ENCODE measurements at regions not wholly inside any gene's neighbourhood (a gene's known extent, or its start where the extent isn't known, plus 50 kb on each side); places are given as distances from the start of the nearest gene placed in this dataset.
"Not testable (repeated sequence)": the region's sequence is repeated elsewhere in the genome, so short reads cannot be mapped to it uniquely, and the experiment has no call there.

DNA sequence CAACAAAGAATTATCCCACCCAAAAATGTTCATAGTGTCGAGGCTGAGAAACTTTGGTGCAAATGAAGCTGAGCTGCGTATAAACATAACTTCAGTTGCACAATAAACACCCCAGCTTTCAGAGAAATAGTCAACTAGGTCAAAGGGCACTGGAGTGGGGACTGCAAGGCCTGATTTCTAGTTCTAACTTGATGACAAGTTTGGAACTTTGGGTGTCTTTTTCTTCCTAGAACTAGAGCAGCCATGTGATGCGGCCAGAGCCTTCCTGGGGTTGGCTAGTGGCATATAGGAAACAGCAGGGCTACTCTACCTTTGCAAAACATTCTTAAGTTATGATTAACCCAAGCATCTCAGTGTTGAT, 298.4 kb upstream of the AMIGO2 start:
- DNase-seq (ENCODE audit: low read depth in 3 of 3, low spot score in 2 of 3): no peak

DNA sequence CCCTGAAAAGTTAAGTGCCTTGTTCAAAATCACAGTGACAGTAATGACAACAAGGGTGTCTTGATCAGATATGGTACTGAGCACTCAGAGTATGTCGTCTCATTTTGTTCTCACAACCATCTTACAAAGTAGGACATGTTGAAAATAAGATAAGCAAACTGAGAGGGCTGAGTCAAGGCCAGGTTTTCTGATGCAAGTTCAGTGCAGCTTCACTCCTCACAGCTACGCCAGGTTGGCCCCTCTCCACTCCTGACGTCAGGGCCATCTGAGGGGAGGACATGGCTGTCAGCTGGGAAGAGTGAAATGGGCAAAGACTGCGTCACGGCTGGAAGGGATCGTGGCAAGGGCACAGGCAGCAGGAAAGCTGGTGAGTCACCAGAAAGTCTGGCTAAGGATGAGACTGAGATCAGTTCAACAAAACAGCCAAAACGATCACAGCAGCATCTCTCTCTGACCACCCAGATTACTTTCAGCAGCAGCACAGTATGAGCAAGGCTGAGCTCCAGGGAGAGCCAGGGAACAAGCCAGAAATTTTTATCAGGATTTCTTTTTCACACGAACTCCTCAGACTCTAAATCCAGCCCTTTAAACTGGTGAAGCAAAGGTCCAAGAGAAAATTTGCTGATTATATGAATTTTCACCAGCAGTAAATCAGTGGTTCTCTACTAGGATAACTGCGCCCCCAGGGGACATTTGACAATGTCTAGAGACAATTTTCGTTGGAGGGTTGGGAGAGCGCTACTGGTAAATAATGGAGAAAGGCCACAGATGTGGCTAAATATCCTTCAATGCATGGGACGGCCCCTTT, 297.9 kb upstream of the AMIGO2 start:
- DNase-seq (ENCODE audit: low read depth in 3 of 3, low spot score in 2 of 3): no peak

DNA sequence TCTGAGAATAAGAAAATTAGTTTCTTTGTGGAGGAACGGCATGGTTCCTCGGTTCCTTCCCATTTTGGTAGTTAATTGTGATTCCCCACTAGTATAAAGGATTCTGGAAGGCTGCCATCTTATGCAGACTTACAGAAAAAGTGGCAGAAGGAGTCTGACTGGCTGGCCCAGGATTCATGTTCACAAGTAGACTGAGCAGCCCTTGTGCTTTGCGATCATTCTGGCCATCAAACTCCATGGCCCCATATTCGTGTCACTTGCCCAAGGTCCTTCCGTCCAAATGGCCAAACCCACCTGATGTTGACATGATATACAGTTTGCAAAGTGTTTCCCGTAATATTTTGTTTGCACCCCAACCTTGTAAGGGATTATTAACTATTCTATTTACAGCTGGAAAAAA, 297.2 kb upstream of the AMIGO2 start:
- DNase-seq (ENCODE audit: low read depth in 3 of 3, low spot score in 2 of 3): no peak

DNA sequence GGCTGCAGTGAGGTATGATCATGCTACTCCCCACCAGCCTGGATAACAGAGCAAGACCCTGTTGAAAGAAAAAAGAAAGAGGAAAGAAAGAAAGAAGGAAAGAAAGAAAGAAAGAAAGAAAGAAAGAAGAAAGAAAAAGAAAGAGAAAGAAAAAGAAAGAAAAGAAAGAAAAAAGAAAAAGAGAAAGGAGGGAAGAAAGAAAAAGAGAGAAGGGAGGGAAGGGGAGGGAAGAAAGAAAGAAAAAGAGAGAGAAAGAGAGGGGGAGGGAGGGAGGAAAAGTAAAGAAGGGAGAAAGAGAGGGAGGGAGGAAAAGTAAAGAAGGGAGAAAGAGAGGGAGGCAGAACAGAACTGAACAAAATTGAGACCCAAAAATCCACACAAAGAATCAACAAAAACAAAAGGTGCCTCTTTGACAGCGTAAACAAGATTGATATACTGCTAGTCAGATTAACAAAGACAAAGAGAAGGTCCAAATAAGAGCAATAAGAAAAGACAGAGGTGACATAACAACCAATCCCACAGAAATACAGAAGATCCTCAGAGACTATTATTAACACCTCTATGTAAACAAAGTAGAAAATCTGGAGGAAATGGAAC, 293.9 kb upstream of the AMIGO2 start:
- no peak for DNase-seq (ENCODE audit: low read depth in 3 of 3, low spot score in 2 of 3)

DNA sequence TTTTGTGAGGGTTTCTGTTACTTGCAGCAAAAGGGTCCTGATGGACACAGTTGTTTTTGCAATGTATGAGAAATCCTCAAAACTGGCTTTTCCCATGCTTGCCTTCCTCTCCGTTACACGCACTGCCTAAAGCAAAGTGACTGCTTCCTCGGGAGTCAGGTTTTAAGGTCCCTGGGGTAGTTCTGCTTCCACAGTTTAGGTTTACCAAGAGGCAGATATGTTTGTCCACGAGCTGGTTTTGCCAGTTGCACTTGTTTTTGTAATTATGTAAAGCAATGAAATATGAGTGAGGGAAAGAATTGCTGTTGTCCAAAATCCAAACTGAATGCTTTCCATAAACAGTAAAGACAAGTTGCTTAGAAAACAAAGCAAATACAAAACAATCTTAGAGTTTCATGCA, 290.7 kb upstream of the AMIGO2 start:
- no peak for DNase-seq (ENCODE audit: low read depth in 3 of 3, low spot score in 2 of 3)

DNA sequence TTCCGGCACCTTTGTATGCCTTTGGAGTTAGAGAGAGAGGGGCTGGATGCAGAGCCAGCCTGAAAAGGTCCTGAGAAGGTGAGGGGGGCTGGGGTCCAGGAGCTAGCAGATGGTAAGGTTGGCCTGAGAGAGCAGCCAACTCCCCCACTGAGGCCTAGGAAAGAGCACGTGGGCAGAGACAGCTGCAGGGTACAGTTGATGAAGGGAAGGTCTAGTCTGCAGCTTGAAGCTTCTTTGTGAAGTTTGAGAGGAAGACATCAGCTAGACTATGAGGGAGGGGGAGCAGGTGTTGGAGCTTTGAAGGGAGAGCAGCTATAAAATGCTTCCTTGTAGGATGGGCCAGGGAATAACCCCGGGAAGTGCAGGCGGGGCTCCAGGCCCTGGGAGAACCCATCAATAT, 289.3 kb upstream of the AMIGO2 start:
- no peak for DNase-seq (ENCODE audit: low read depth in 3 of 3, low spot score in 2 of 3)

DNA sequence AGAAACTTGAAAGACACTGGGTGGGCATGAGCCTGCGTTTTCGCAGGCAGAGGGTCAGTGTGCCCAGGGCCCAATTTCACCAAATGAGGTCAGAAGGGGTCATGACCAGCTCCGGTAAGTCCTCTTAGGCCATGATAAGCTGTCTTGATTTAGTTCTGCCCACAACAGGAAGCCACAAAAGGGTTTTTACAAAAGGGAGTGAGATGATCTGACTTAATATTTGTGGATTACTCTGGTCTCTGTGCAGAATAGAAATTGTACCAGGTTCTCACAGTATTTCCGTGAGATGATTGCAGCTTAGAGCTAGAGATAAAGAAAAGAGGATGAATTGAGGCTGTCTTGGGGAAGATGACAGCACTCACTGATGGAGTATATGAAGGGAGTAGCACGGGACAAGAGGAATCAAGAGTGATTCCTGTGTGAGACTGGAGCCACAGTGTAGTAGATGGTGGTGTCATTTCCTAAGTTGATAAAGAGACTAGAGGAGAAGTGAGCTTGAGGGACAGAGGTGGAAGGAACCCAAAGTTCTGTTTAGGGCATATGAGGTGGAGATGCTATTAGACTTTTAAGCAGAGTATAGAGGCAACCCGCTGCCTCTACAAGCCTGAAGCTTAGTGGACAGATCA, 288.3 kb upstream of the AMIGO2 start:
- no peak for DNase-seq (ENCODE audit: low read depth in 3 of 3, low spot score in 2 of 3)

DNA sequence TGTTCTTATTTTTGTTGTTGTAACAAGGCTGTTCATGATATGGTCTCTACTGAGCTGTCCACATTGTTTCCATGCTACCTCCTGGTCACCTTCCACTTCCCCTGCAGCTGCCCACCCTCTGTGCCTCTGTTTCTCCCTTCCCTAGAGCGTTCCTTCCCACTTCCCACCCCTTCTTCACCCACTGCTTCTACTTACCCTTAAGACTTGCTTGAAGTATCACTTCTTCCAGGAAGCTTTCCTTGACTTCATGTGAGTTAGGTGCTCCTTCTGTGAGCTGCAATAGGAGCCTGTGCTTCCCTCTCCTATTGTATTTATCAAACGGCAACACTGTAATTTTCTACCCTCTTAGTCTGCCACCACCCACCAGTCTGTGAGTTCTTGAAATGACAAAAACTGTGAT, 286.8 kb upstream of the AMIGO2 start:
- no peak for DNase-seq (ENCODE audit: low read depth in 3 of 3, low spot score in 2 of 3)

DNA sequence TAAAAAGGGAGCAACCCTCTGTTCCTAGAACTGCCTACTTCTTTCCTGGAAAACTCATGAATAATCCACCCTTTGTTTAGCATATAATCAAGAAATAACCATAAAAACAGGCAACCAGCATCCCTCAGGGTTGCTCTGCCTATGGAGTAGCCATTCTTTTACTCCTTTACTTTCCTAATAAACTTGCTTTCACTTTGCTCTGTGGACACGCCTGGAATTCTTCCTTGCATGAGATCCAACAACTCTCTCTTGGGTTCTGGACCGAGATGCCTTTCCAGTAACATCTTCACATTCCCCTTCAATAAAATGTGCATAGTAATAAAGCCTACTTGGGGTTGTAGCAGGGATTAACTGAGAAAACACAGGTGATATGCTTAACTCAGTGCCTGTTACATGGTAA, 286.4 kb upstream of the AMIGO2 start:
- DNase-seq (ENCODE audit: low read depth in 3 of 3, low spot score in 2 of 3): no peak

DNA sequence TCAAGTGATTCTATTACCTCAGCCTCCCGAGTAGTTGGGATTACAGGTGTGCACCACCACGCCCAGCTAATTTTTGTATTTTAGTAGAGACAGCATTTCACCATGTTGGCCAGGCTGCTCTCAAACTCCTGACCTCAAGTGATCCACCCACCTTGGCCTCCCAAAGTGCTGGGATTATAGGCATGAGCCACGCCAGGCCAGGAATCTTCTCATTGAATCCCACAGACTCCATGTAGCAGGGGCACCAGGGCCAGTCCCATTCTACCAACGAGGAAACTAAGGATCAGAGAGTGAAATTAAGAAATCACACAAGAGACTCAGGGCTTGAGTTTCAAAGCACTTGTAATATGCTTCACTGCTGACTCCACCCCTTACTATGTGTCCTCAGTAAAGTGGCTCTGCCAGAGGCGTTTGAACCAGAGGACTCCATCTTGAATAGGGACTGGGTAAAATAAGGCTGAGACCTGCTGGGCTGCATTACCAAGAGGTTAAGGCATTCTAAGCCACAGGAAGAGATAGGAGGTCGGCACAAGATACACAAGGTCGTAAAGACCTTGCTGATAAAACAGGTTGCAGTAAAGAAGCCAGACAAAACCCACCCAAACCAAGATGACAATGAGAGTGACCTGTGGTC, 285.8 kb upstream of the AMIGO2 start:
- DNase-seq (ENCODE audit: low read depth in 3 of 3, low spot score in 2 of 3): not testable (repeated sequence)

DNA sequence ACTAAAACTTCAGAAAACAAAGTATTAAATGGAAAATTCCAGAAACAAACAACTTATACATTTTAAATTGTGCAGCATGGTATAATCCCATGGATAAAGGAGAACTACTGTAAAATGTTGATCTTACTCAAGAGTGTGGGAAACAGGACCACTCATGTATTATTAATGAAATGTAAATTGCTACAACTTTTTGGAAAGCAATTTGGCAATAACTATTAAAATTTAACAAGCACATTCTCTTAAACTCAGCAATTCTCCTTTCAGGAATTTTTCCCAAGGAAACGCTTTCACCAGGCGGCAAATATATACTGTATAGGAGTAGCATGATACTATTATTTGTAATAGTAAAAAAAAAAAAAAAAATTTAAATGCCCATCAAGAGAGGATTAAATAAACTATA, 284.5 kb upstream of the AMIGO2 start:
- no peak for DNase-seq (ENCODE audit: low read depth in 3 of 3, low spot score in 2 of 3)

DNA sequence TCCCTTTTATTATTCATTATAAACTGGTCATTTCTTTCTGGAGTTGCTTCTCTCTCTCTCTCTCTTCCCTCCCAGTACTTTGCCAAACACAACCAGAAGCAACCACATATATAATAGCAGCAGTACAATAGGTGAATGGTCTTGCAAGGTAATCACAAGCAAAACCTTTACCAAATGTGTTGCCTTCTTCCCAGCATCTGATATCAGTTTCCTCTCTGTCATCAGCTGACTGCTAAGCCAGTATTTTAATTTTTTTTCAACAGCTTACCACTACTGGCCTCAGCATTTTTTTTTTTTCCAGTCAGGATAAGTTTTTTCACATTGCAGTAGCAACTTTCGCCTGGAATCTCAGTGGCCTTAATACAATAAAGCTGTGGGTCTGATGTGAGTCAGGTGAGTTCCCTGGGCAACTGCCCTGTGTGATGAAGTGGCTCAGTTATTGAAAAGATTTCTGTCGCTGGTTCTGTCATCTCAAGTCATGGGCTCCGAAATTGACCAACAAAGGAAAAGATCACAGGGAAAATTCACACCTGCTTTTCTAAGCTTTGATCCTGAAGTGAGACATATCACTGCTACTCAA, 282.5 kb upstream of the AMIGO2 start:
- DNase-seq (ENCODE audit: low read depth in 3 of 3, low spot score in 2 of 3): no peak

DNA sequence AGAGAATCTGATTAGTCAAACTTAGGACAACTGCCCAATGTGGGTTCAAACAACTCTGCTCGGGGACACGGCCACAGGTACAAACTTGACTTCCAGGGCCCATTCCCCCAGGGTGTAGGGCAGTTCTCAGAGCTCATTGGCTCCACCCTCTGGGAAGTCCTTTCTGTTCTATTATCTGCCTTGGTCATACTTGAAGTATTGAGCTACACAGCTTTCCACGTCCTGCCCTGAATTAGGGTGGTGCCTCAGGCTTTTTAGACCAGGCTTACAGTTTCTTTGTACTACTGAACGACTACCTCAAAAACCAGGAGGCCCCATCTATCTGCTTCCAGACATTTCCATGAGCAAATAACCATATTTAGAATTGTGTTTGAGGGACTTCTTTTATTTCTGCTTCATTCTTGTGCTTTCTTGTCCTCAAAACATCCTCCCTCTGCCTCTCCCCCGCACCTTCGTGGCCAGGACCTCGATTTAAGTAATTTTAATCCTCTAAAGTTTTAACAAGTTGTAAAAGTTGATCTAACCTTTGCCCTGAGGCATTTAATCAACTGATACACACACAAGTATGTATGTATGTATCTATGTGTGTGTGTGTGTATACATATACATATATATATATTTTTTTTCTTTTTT, 281.7 kb upstream of the AMIGO2 start:
- no peak for DNase-seq (ENCODE audit: low read depth in 3 of 3, low spot score in 2 of 3)

DNA sequence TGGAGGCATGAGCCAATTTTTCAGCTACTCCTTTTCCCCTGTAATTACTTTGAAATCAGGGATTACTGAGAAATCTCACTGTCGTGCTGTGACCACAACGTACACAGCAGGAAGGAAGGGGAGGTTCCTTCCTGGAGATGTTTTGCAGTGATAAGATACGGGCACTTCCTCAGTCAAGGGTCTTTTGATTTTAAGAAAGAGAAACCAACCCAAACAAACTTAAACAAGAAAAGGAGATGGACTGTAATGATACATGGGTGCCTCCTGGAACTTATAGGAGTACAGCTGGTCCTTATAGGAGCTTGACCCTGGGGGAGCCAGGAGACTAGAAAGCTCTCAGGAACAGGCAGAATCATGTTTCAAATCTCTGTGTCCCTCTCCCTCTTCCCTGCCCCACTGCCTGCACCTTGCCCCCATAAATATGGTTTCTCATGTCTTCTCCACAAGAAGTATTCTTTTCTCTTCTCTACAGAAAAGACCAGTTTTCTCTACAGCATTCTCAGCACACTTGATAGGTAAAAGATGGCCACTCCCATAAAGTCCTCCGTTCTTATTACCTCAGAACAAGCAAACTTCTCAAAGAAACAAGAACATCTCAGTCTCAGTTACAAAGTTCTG, 281.1 kb upstream of the AMIGO2 start:
- DNase-seq (ENCODE audit: low read depth in 3 of 3, low spot score in 2 of 3): no peak

DNA sequence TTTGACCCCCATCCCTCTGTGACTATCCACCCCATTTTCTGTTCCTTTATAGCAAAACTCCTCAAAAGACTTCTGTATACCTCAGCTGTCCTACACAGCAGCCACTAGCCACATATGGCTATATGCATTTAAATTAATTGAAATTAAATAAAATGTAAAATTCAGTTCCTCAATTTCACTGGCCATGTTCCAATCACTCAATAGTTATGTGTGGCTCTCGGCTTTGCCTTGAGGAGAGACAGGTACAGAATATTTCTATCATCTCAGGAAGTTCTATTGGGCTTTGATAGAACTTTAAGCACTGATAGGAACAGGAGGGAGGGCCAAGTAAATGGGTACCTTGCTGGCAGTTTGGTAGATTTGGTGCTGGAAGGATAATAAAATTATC, 280.3 kb upstream of the AMIGO2 start:
- no peak for DNase-seq (ENCODE audit: low read depth in 3 of 3, low spot score in 2 of 3)

DNA sequence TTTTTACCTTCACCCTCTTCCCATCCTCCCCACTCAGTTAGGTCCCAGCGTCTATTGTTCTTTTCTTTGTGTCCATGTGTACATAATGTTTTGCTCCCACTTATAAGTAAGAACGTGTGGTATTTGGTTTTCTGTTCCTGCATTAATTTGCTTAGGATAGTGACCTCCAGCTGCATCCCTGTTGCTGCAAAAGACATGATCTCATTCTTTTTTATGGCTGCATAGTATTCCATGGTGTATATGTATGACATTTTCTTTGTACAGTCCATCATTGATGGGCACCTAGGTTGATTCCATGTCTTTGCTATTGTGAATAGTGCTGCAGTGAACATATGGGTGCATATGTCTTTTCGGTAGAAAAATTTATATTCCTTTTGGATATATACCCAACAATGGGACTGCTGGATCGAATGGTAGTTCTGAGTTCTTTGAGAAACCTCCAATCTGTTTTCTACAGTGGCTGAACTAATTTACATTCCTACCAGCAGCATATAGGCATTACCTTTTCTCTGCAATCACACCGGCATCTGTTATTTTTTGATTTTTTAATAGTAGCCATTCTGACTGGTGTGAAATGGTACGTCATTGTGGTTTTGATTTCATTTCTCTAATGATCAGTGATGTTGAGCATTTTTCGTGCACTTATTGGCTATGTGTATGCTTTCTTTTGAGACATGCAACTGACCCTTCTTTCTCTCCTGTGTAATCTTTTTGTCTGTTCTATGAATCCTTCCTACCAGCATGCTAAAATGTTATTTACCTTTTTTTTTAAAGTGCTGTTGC, 279.7 kb upstream of the AMIGO2 start:
- no peak for DNase-seq (ENCODE audit: low read depth in 3 of 3, low spot score in 2 of 3)

DNA sequence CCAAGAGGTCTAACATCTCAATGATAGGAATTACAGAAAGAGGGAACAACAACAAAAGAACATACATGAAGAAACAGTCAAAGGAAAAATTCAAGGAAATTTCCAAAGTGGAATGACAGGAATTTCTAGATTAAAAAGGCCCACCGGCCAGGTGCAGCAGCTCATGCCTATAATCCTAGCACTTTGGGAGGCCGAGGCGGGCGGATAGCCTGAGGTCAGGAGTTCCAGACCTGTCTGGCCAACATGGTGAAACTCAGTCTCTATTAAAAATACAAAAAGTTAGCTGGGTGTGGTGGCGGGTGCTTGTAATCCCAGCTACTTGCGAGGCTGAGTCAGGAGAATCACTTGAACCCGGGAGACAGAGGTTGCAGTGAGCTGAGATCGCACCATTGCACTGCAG, 277.2 kb upstream of the AMIGO2 start:
- not testable (repeated sequence) for DNase-seq (ENCODE audit: low read depth in 3 of 3, low spot score in 2 of 3)

DNA sequence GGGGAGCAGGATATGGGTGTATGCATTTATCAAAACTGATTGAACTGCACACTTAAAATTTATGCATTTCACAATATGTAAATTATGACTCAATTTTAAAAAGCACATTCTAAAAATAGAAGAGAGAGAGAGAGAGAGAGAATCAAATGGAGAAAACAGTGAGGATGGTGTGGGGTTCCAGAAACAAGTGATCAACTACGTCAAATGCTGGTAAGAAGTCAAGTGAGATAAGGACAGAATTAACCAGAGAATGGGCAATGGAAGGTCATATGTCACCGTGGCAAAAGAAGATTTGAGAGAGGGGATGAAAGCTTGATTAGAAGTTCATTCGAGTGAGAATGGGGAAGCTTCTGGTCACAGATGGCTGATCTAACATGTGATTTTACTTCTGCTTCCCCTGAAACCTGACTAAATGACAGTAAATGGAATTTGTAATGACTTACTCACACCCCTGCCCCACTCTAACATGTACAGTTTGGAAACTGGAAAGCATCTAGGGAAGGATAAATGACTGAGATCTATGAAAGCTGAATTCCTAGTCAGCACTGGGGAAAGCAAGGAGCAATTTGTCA, 276.5 kb upstream of the AMIGO2 start:
- no peak for DNase-seq (ENCODE audit: low read depth in 3 of 3, low spot score in 2 of 3)

DNA sequence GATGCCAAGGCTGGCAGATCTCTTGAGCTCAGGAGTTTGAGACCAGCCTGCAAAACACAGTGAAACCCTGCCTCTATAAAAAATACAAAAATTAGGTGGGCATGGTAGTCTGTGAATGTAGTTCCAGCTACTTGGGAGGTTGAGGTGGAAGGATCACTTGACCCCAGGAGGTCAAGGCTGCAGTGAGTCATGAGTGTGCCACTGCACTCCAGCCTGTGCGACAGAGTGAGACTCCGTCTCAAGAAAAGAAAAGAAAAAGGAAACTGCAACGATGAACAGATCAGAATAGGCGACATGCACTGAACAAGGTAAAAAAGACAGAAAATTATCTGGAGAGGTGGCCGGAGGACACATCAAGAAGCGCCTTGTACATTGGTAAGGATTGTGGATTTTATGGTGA, 273.7 kb upstream of the AMIGO2 start:
- DNase-seq (ENCODE audit: low read depth in 3 of 3, low spot score in 2 of 3): no peak
